ENCODE measurements at regions not wholly inside any gene's neighbourhood (a gene's known extent, or its start where the extent isn't known, plus 50 kb on each side); places are given as distances from the start of the nearest gene placed in this dataset.

GRCh38 chr2:204187229-204188083 lies 250.9 kb downstream of the ICOS start:
- peaks cover 9% of the 10 kb centered on the region for H3K4me1 Mint-ChIP-seq
- no peaks in the 10 kb centered on the region for H3K36me3 Mint-ChIP-seq
- no peaks in the 10 kb centered on the region for H3K9me3 Mint-ChIP-seq
- no peak overlapping the region for H3K27ac Mint-ChIP-seq
- H3K27me3 Mint-ChIP-seq = peaks cover 4% of the 10 kb centered on the region
- peak; percentile 3 for DNase-seq
- H3K4me3 Mint-ChIP-seq = no peak overlapping the region

GRCh38 chr2:204191574-204191973 lies 255.0 kb downstream of the ICOS start:
- H3K36me3 Mint-ChIP-seq = no peaks in the 10 kb centered on the region
- no peaks in the 10 kb centered on the region for H3K9me3 Mint-ChIP-seq
- DNase-seq = no peak
- no peak overlapping the region for H3K27ac Mint-ChIP-seq
- H3K27me3 Mint-ChIP-seq = peaks cover 8% of the 10 kb centered on the region
- H3K4me3 Mint-ChIP-seq = no peak overlapping the region
- H3K4me1 Mint-ChIP-seq = peaks cover 9% of the 10 kb centered on the region

DNA sequence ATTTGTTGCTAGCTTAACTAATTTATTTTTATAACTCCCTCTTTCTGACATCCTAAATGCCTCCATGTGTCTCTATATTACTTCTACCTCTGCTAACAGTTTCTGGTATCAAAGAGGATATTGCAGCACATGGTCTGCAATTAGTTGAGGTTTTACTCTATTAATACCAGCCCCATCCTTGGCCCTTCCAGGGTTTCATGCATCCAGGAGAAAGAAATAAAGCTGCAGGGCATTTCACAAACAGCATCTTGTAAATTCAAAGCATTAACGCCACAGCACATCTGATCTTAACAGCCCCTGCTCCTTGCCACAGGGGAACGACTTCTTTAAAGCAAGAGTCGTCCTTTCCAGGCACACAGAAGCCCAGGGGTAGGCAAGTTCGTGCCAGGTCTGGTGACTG lies 258.9 kb downstream of the ICOS start:
- peaks cover 8% of the 10 kb centered on the region for H3K27me3 Mint-ChIP-seq
- H3K9me3 Mint-ChIP-seq = no peaks in the 10 kb centered on the region
- no peak for DNase-seq

GRCh38 chr2:204197336-204198005 lies 260.9 kb downstream of the ICOS start:
- Mint-ChIP-seq H3K4me1 (no peaks in the 10 kb centered on the region), H3K27ac (no peak overlapping the region), H3K27me3 (peaks cover 4% of the 10 kb centered on the region), H3K4me3 (no peak overlapping the region), H3K9me3 (no peaks in the 10 kb centered on the region), H3K36me3 (no peaks in the 10 kb centered on the region)
- no peak for DNase-seq

More for the DNA sequence above, 258.9 kb downstream of the ICOS start:
- Mint-ChIP-seq H3K27ac (no peak overlapping the region), H3K4me3 (no peak overlapping the region), H3K36me3 (no peaks in the 10 kb centered on the region), H3K4me1 (no peaks in the 10 kb centered on the region)

DNA sequence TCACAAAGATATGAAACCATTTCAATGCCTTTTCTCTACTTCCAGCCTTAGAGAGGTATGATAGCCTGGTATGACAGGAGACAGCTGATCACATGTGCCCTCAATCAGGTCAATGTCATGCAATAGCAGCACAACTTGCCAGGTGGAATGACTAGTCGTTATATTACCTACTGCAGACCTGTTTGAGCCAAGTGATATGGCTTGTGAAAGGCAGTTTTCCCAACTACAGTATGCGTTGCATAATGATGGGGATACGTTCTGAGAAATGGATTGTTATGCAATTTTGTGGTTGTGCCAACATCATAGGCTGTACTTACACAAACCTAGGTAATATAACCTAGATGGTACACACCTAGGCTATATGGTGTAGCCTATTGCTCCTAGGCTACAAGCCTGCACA lies 262.8 kb downstream of the ICOS start:
- no peak overlapping the region for H3K27ac Mint-ChIP-seq
- H3K9me3 Mint-ChIP-seq = no peaks in the 10 kb centered on the region
- H3K4me1 Mint-ChIP-seq = no peaks in the 10 kb centered on the region
- DNase-seq = no peak
- no peaks in the 10 kb centered on the region for H3K27me3 Mint-ChIP-seq
- H3K4me3 Mint-ChIP-seq = no peak overlapping the region
- H3K36me3 Mint-ChIP-seq = no peaks in the 10 kb centered on the region

GRCh38 chr2:204201507-204201906 lies 264.9 kb downstream of the ICOS start:
- H3K27ac Mint-ChIP-seq = no peak overlapping the region
- no peaks in the 10 kb centered on the region for H3K9me3 Mint-ChIP-seq
- no peak for DNase-seq
- no peaks in the 10 kb centered on the region for H3K36me3 Mint-ChIP-seq
- peaks cover 9% of the 10 kb centered on the region for H3K27me3 Mint-ChIP-seq
- peaks cover 2% of the 10 kb centered on the region for H3K4me1 Mint-ChIP-seq
- no peak overlapping the region for H3K4me3 Mint-ChIP-seq

GRCh38 chr2:204202253-204202652 lies 265.7 kb downstream of the ICOS start:
- Mint-ChIP-seq H3K4me1 (peaks cover 2% of the 10 kb centered on the region), H3K27ac (no peak overlapping the region), H3K36me3 (no peaks in the 10 kb centered on the region), H3K27me3 (peaks cover 12% of the 10 kb centered on the region), H3K4me3 (no peak overlapping the region), H3K9me3 (no peaks in the 10 kb centered on the region)
- DNase-seq = no peak

GRCh38 chr2:204203704-204204103 lies 267.1 kb downstream of the ICOS start:
- Mint-ChIP-seq H3K27me3 (peaks cover 12% of the 10 kb centered on the region), H3K4me3 (no peak overlapping the region), H3K36me3 (no peaks in the 10 kb centered on the region), H3K4me1 (peaks cover 2% of the 10 kb centered on the region), H3K27ac (no peak overlapping the region), H3K9me3 (no peaks in the 10 kb centered on the region)
- DNase-seq = no peak

DNA sequence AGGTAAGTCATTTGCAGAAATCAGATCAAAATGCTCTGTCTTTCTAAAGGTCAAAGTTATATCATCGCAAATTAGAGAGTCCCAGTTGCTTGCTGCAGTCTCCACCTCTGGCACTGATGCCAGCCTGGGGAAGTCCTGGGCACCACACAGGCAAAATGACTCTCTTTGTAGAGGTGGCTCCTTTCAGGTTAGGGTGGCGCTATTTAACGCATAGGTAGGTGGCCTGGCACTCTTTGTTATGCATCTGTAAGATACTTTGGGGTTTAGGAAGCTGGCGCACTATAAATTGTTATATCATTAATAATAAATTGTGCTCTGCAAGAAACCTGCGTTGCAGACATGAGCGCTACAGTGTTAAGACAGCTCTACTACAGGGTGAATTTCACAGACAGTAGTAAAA lies 268.5 kb downstream of the ICOS start:
- H3K27ac Mint-ChIP-seq = no peak overlapping the region
- no peak overlapping the region for H3K4me3 Mint-ChIP-seq
- no peaks in the 10 kb centered on the region for H3K36me3 Mint-ChIP-seq
- no peaks in the 10 kb centered on the region for H3K9me3 Mint-ChIP-seq
- no peak for DNase-seq
- peaks cover 2% of the 10 kb centered on the region for H3K4me1 Mint-ChIP-seq
- peaks cover 12% of the 10 kb centered on the region for H3K27me3 Mint-ChIP-seq

- no peak overlapping the region for H3K4me3 Mint-ChIP-seq
- no peak for DNase-seq
- H3K27ac Mint-ChIP-seq = no peak overlapping the region
- peaks cover 12% of the 10 kb centered on the region for H3K27me3 Mint-ChIP-seq
- peaks cover 2% of the 10 kb centered on the region for H3K4me1 Mint-ChIP-seq
- H3K36me3 Mint-ChIP-seq = no peaks in the 10 kb centered on the region
- no peaks in the 10 kb centered on the region for H3K9me3 Mint-ChIP-seq
Measured at GRCh38 chr2:204205538-204205937, 269.0 kb downstream of the ICOS start.

DNA sequence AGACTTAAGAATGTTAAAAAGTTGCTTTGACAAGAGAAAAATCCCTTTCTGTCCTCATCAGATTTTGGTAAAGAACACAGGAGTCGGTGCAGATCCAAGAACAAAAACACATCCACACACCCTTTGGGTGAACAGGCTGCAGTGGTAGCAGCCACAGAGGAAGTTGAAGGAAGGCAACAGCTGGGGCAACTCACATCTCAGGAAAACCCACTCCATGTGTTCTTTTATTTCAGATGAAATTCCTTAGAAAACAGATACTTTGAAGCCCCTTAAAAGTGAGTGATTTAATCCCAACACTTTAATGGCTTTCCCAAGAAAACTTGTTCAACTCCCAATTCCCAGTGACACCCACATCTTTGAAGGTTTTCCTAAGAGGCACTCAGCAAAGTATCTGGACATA lies 271.3 kb downstream of the ICOS start:
- Mint-ChIP-seq H3K27ac (no peak overlapping the region), H3K4me1 (peaks cover 2% of the 10 kb centered on the region), H3K27me3 (peaks cover 12% of the 10 kb centered on the region), H3K9me3 (no peaks in the 10 kb centered on the region), H3K4me3 (no peak overlapping the region), H3K36me3 (no peaks in the 10 kb centered on the region)
- DNase-seq = no peak

DNA sequence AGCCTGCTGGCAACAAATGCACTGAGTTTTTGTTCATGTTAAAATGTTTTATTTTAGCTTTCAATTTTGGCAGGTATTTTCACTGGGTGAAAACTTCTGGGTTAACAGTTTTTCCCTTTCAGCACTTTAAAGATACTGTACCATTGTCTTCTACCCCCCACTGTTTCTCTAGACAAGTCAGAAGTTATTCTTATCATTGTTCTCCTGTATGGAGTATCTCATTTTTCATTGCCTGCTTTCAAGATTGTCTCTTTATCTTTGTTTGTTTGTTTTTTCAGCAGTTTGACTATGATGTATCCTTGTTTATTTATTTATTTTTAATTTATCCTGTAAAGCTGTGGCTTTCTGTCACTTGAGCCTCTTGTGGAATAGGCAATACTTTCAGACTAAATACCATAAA lies 277.0 kb downstream of the ICOS start:
- peaks cover 8% of the 10 kb centered on the region for H3K9me3 Mint-ChIP-seq
- peaks cover 4% of the 10 kb centered on the region for H3K27me3 Mint-ChIP-seq
- no peaks in the 10 kb centered on the region for H3K4me1 Mint-ChIP-seq
- peaks cover 5% of the 10 kb centered on the region for H3K36me3 Mint-ChIP-seq
- no peak overlapping the region for H3K27ac Mint-ChIP-seq
- H3K4me3 Mint-ChIP-seq = no peak overlapping the region
- no peak for DNase-seq

- DNase-seq = no peak
- Mint-ChIP-seq H3K4me3 (no peak overlapping the region), H3K36me3 (peaks cover 5% of the 10 kb centered on the region), H3K27me3 (peaks cover 4% of the 10 kb centered on the region), H3K27ac (no peak overlapping the region), H3K4me1 (no peaks in the 10 kb centered on the region), H3K9me3 (peaks cover 8% of the 10 kb centered on the region)
Measured at GRCh38 chr2:204218040-204218439, 281.5 kb downstream of the ICOS start.

- no peaks in the 10 kb centered on the region for H3K4me1 Mint-ChIP-seq
- H3K27me3 Mint-ChIP-seq = peaks cover 4% of the 10 kb centered on the region
- peaks cover 4% of the 10 kb centered on the region for H3K9me3 Mint-ChIP-seq
- H3K27ac Mint-ChIP-seq = no peak overlapping the region
- no peak overlapping the region for H3K4me3 Mint-ChIP-seq
- peaks cover 3% of the 10 kb centered on the region for H3K36me3 Mint-ChIP-seq
- no peak for DNase-seq
Measured at GRCh38 chr2:204219196-204219595, 282.6 kb downstream of the ICOS start.

DNA sequence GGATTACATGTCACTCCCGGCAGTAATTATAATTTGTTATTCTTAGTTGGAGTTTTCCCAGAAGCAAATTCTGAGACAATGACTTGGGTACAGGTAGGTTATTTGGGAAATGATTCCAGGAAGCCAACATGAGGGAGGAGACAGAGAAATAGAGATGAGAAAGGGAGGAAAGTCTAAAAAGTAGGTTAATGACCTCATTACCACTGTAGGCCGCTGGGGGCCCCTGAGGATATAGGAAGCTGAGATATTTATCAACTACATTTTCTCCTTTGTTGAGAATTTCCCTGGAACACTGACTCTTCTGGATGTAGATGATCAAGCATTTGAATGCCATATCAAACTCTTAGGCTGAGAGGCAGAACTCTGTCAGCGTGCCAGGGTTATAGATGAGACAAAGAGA lies 284.3 kb downstream of the ICOS start:
- Mint-ChIP-seq H3K27me3 (no peaks in the 10 kb centered on the region), H3K4me1 (no peaks in the 10 kb centered on the region), H3K4me3 (no peak overlapping the region), H3K27ac (no peak overlapping the region), H3K9me3 (peaks cover 2% of the 10 kb centered on the region), H3K36me3 (no peaks in the 10 kb centered on the region)
- DNase-seq = no peak

DNA sequence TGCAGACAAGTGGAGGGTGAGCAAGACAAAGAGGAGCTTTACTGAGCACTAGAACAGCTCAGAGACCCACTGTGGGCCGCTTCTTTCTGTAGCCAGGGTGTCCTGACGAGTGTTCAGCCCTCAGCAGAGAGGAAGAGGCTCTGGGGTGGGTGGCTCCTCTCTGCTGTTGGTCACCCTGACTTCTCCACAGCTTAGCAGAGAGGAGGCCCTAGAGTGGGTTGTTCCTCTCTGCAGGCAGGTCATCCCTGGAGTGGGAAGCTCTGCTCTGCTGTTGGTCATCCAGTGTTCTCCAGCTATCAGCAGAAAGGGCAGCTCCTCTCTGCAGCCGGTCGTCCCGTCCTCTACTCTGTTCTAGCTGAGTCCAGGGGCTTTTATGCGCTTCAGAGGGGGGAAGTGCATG lies 286.5 kb downstream of the ICOS start:
- Mint-ChIP-seq H3K27ac (no peak overlapping the region), H3K27me3 (peaks cover 6% of the 10 kb centered on the region), H3K36me3 (no peaks in the 10 kb centered on the region), H3K9me3 (peaks cover 1% of the 10 kb centered on the region), H3K4me3 (no peak overlapping the region), H3K4me1 (no peaks in the 10 kb centered on the region)
- no peak for DNase-seq
